ENCODE measurements at regions not wholly inside any gene's neighbourhood (a gene's known extent, or its start where the extent isn't known, plus 50 kb on each side); places are given as distances from the start of the nearest gene placed in this dataset.

- no peak for TF ChIP-seq CTCF (IDR thresholded peaks at IDR 0.05)
- TF ChIP-seq POLR2A (IDR thresholded peaks at IDR 0.05): no peak
Observed at GRCh38 chr2:436205-436604, 148.3 kb upstream of the ALKAL2 start.
